Nucleus accumbens (tissue), 56 donors: ENCODE measurements at regions not wholly inside any gene's neighbourhood (a gene's known extent, or its start where the extent isn't known, plus 50 kb on each side); places are given as distances from the start of the nearest gene placed in this dataset.

Source experiments
- DNase-seq, 56 donors: peaks; one replicate each; lab custom pipeline; 2025; lab: John Stamatoyannopoulos, UW

GRCh38 chr9:16126042-16126441 is 573.2 kb downstream of the CCDC171 start:
- no peak for DNase-seq

DNA sequence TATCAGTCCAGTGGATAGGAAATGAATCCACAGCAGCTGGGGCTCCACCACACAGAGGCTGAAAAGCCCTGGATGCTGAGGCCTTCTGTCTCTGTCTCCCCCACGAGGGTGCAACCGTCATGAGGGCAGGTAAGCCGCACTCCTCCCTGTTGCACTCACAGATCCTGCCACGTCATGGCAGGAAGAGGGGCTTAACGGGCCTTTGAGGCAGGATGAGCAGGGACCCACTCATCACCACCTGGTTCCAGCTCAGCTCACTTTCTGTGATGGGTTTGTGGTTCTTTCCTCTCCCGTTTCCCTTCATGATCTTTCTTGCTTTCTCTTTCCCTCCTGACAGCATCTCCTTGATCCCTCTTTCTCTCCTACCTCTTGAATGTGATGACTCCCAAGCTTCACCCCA is 575.2 kb downstream of the CCDC171 start:
- no peak for DNase-seq

GRCh38 chr9:16131264-16131663 is 578.4 kb downstream of the CCDC171 start:
- no peak for DNase-seq

GRCh38 chr9:16132513-16132912 is 579.7 kb downstream of the CCDC171 start:
- DNase-seq = no peak

- no peak for DNase-seq
Observed at GRCh38 chr9:16133032-16133431, 580.2 kb downstream of the CCDC171 start.

DNA sequence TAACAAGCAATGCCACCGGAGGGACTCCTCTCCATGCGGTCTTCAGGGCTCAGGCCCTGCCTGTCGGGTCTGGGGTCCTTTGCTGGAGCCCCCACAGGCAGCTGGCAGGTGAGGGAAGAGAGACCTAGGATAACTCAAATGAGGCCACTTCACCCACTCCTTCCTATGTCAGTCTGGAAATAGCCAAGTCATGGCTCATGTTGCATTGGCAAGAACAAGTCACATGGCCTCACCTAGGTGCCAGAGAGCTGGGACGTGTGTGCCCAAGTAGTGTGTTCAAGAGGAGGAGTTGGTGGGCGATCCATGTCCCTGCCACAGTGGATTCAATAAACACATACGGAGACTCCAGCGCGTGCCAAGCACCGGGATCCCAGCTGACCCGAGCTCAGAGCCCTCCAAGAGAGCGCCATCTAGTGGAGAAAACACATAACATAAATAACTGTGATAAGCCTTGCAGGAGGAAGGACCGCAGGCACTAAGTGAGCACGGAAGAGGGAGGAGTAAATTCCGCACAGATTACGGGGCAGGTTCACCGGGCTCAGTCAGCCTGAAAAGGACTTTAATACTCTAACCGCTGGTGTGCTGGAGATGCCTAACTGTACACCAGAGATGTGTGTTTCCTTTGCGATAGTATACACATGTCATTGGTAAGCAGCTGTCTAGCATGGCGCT is 580.8 kb downstream of the CCDC171 start:
- DNase-seq = peak in 29 of 56 donors; percentile 3 to 55 (median 26)

DNA sequence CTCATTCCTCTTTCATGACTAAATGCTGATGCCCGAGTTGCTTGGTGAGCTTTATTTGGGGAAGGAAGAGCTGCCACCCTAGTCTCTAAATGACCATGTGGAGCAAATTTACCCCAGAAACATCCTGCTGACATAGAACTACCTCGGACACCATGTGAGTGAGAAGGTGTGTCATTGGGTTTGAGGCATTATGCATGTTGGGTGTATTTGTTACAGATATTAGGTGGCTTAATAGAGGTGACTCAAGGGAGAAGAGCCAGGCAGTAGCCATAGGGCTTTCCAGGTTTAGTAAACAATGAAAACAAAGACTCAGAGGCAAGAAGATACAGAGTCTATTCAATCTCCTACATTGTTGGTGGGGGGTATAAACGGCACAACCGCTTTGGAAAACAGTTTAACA is 581.5 kb downstream of the CCDC171 start:
- no peak for DNase-seq

DNA sequence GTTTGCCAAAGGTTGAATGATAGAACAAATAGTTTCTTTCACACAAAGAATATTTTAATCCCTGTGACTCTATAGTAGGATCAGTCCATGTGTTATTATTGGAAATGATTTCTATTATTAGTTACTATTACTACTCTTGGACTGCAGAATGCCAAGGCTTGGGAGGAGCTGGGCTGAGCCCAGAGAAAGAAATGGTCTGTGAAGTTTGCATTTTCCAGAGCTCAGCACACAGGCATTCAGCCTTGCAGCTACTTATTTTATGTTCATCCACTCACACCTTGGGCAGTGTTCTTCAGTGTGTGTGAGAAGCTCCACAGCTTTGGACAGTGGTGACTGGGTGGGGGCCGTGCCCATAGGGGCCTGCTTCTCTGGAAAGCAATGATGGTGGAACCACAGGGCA is 583.1 kb downstream of the CCDC171 start:
- DNase-seq = no peak

GRCh38 chr9:16136451-16136850 is 583.6 kb downstream of the CCDC171 start:
- DNase-seq = no peak

- no peak for DNase-seq
Observed at GRCh38 chr9:16136961-16137360, 584.1 kb downstream of the CCDC171 start.

DNA sequence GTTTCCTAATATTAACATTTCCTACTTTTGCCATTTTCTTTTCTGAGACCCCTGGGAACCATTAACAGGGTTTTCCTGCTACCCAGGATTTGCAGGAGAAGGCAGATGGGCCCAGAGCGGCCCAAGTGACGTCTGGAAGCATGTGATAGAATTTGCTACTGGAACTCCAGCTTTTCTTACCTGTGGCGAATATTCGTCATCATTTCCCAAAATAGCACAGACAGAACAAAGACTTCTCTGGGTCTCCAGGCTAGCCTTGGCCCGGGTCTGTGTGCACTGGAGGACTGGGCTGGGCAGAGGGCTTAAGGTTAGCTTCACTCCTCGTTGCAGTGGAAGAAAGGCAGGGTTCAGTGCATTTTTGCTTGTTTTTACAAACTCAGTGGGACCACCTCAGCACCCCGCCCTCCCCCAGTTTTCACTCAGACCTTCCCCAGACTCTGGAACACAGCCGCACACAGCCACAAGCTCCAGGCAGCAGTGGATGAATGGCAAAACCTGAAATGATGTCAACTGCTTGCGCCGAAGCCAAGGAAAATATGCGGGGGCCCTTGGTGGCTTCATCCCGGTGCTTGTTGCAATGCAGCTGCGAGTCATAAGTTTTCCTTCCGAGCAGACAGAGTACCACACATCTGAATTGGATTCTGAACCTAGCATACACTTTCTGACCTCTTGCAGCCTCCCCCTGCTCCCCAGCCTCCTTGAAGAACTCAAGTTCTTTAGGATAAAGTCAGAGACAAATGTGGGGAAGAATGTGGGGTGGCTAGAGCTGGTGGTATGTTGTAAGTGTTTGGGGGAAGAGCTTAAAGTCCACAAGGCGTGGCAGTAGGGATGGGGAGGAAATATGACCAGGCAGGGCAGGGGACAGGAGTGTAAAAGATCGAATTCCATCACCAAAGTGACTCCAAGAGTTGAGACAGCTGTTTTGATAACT is 586.0 kb downstream of the CCDC171 start:
- DNase-seq = no peak

DNA sequence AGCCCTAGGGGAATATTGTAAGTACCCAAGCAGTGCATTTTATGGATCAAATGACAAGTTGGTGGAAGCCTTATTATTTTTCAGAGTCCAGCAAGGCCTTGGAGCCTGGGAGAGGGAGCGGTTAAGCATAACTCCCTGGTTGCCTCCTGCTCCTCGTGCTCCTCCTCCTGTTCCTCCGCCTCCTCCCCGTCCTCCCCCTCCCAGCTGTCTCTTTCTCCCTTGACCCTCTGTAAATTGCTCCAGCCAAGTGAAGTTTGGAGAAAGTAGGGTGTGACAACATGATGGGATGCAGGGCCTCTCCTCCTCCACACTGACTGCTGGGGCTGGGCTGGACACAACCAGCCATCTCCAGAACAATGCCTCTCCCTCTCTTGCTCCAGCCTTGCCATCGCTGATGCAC is 586.9 kb downstream of the CCDC171 start:
- DNase-seq = no peak

DNA sequence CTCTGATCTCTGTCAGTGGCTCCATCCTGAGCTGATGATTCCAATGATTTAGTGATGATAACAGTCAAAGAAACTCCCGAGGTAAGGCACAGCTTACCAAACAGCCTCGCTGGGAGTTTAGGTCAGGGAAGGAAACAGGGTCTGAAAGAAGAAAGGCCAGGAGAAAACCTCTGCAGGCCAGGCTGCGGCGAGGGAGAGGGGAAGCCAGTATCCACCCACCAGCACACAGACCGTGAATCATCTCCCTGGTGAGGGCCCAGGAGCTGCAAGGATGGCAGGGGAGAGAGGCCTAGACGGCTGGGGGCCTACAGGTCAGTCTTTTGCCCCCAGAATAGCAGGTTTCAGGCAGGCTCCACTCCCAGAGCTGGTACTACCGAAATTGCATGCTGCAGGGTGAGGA is 590.5 kb downstream of the CCDC171 start:
- no peak for DNase-seq

- no peak for DNase-seq
Observed at GRCh38 chr9:16143947-16144890, 591.4 kb downstream of the CCDC171 start.

GRCh38 chr9:16145196-16145950 is 592.5 kb downstream of the CCDC171 start:
- peak in 1 of 56 donors; percentile 9 for DNase-seq

DNA sequence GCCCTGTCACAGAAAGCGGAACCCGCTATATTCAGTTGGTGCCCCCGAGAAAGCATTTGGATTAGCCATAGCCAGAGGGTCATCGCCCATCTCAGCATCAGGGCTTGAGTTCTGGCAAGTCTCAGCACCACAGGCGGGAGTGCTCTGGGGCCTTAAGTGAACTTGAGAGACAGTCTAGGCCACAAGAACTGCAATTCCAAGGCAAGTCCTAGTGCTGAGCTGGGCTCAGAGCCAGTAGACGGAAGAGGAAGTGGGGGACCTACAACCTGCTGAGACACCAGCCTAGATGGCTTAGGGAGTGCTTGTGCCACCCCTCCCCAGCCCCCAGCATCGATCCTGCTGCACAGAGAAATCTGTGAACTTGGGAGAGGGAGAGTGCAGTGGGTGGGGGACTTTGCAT is 594.9 kb downstream of the CCDC171 start:
- DNase-seq = peak in 1 of 56 donors; percentile 11

DNA sequence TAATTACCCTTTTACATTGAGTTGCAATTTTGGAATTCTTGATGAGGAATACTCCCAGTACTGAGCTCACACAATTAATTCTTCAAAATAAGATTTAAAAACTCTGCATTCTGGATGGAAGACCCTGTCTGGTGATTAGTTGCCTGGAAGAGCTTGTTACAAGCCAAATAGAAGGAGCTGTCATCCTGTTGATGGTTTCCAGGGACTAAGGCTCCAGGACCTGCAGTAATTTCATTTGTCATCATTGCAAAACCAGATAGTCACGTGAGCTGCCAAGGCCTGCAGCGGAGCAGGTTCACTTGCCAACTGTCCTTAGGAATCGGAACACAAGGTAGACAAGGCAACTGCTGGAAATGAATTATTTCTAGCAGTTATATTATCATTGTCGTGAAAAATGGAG is 597.7 kb downstream of the CCDC171 start:
- peak in 1 of 56 donors; percentile 10 for DNase-seq

DNA sequence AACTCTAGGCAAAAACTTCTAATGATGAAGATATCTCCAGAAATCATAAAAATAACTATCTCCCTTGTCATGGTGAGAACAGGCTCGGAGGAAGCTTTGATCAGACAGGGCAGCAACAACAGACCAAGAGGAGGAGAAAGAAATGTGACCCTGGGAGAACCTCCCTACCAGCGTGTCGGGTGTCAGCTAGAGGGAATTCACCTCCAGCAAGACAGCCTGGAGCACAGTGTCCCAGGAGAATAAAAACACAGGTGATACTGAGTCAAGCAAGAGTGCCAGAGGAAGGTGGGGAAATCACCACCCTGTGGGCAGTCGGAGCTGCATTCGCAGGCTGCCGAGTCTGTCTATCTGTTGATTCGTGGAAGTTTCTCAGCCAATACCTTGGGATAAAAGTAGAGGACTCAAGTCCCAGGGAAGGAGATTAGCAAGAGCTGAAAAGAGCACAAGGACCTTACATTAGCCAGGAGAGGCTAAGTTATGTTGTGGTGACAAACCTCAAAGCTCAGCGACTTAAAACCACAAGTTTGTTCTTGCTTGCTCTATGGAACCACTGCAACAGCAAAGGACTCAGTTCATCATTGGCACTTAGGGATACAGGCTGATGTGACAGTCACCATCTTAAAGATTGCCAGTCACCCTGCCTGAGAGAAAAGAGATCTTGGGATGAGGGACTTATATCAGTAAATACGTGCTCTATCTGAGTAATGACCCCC is 598.3 kb downstream of the CCDC171 start:
- no peak for DNase-seq
